IMR-90 (cell line): ENCODE measurements at regions not wholly inside any gene's neighbourhood (a gene's known extent, or its start where the extent isn't known, plus 50 kb on each side); places are given as distances from the start of the nearest gene placed in this dataset.
"Not testable (repeated sequence)": the region's sequence is repeated elsewhere in the genome, so short reads cannot be mapped to it uniquely, and the experiment has no call there.

Experiments used
- CEBPB ChIP-seq: IDR thresholded peaks from 2 replicates; pipeline ENCODE4 v1.6.1; 2012; ENCODE audit warnings: low read depth, low read length, improper control_type of control experiment
- CHD1 ChIP-seq: IDR thresholded peaks from 2 replicates; pipeline ENCODE4 v1.6.1; 2012; ENCODE audit warnings: low read depth, low read length, improper control_type of control experiment
- CTCF ChIP-seq: conservative IDR thresholded peaks from 2 replicates; pipeline ENCODE4 v1.5.1; 2012; ENCODE audit warnings: mild to moderate bottlenecking, low read depth, low read length, improper control_type of control experiment
- ELK1 ChIP-seq: fragments of 150-350 bp; IDR thresholded peaks from 2 replicates; pipeline ENCODE4 v1.6.1; 2016; ENCODE audit warnings: low read depth, mild to moderate bottlenecking, low read length, moderate library complexity, borderline replicate concordance
- MXI1 ChIP-seq: IDR thresholded peaks from 2 replicates; pipeline ENCODE4 v1.6.1; 2012; ENCODE audit warnings: low read depth, mild to moderate bottlenecking, low read length, moderate library complexity, borderline replicate concordance
- NFE2L2 ChIP-seq: fragments of 150-350 bp; IDR thresholded peaks from 2 replicates; pipeline ENCODE4 v1.6.1; 2016; ENCODE audit warnings: low read depth, mild to moderate bottlenecking, low read length
- POLR2A ChIP-seq: IDR thresholded peaks from 2 replicates; pipeline ENCODE4 v1.6.1; 2012; ENCODE audit warnings: mild to moderate bottlenecking, low read depth, low read length
- RFX5 ChIP-seq: IDR thresholded peaks from 2 replicates; pipeline ENCODE4 v1.8.0; 2012; ENCODE audit warnings: low read depth, mild to moderate bottlenecking, low read length, moderate library complexity

- not testable (repeated sequence) for TF ChIP-seq ELK1, POLR2A, MXI1, CTCF, CHD1, NFE2L2, RFX5, CEBPB
Measured at GRCh38 chr1:120942945-120943319, 53.4 kb downstream of the PPIAL4A start.
